OCI-LY7 (cell line): ENCODE measurements at regions not wholly inside any gene's neighbourhood (a gene's known extent, or its start where the extent isn't known, plus 50 kb on each side); places are given as distances from the start of the nearest gene placed in this dataset.

Experiments
- BruUV-seq: library from RNA; stranded (reverse); fragments of 400-500 nt; replicated peaks from 2 replicates; lab custom pipeline; 2021; lab: Mats Ljungman, UMichigan
- CTCF ChIA-PET: fragments of 300-600 bp; sonication (Branson Sonifier 250); formaldehyde crosslinking; loops from one replicate; lab custom pipeline; 2022; ENCODE audit warnings: antibody characterized with exemption; ENCODE audit not compliant: unreplicated experiment; lab: Charles Lee
- POLR2A ChIA-PET: fragments of 300-600 bp; sonication (Branson Sonifier 250); formaldehyde crosslinking; loops from one replicate; lab custom pipeline; 2022; ENCODE audit warnings: antibody characterized with exemption; lab: Charles Lee
- DNase-seq: peaks from one replicate; pipeline ENCODE4 v3.0.0-alpha.2; 2015; ENCODE audit warnings: low spot score
- H2AFZ ChIP-seq: fragments of 200-600 bp; sonication (generic), shearing (Covaris generic); 2 replicates; pipeline ENCODE4 v1.6.1; 2014; ENCODE audit warnings: mild to moderate bottlenecking, antibody characterized with exemption, low read length, moderate library complexity
- H3K27ac ChIP-seq: fragments of 200-600 bp; sonication (generic); 2 replicates; pipeline ENCODE4 v1.5.1; 2014; ENCODE audit warnings: mixed run types, low read depth, mild to moderate bottlenecking, moderate library complexity, low read length, inconsistent platforms; ENCODE audit not compliant: poor library complexity, severe bottlenecking
- H3K36me3 ChIP-seq: fragments of 200-600 bp; sonication (generic); 2 replicates; pipeline ENCODE4 v1.6.1; 2014; ENCODE audit warnings: mild to moderate bottlenecking, antibody characterized with exemption, low read length, moderate library complexity, mixed read lengths; ENCODE audit not compliant: insufficient read depth
- H3K4me1 ChIP-seq: fragments of 200-600 bp; sonication (generic); 2 replicates; pipeline ENCODE4 v1.5.1; 2014; ENCODE audit warnings: mild to moderate bottlenecking, low read length; ENCODE audit not compliant: insufficient read depth, poor library complexity, severe bottlenecking
- H3K4me2 ChIP-seq: fragments of 200-600 bp; sonication (generic); 2 replicates; pipeline ENCODE4 v1.6.1; 2014; ENCODE audit warnings: mild to moderate bottlenecking, low read length
- H3K4me3 ChIP-seq: fragments of 200-600 bp; sonication (generic); 2 replicates; pipeline ENCODE4 v1.5.1; 2014; ENCODE audit warnings: mild to moderate bottlenecking, low read depth, low read length; ENCODE audit not compliant: poor library complexity, severe bottlenecking
- H3K79me2 ChIP-seq: fragments of 200-600 bp; sonication (generic); 2 replicates; pipeline ENCODE4 v1.6.1; 2016; ENCODE audit warnings: low read depth, mild to moderate bottlenecking, low read length, moderate library complexity, mixed read lengths; ENCODE audit not compliant: insufficient read depth
- H3K9me2 ChIP-seq: fragments of 200-600 bp; sonication (generic); 2 replicates; pipeline ENCODE4 v1.6.1; 2016; ENCODE audit warnings: mild to moderate bottlenecking, low read length, mixed read lengths; ENCODE audit not compliant: insufficient read depth
- H3K9me3 ChIP-seq: fragments of 200-600 bp; sonication (generic); 2 replicates; pipeline ENCODE4 v1.6.1; 2014; ENCODE audit warnings: mild to moderate bottlenecking, mixed run types, low read length, mixed read lengths
- H4K20me1 ChIP-seq: fragments of 200-600 bp; sonication (generic); 2 replicates; pipeline ENCODE4 v1.6.1; 2014; ENCODE audit warnings: mild to moderate bottlenecking, antibody characterized with exemption, low read length, moderate library complexity, mixed read lengths; ENCODE audit not compliant: insufficient read depth
- EZH2phosphoT487 ChIP-seq: fragments of 200-600 bp; sonication (generic); IDR thresholded peaks from 2 replicates; pipeline ENCODE4 v1.6.1; 2018; ENCODE audit warnings: low read depth, borderline replicate concordance, mild to moderate bottlenecking, mixed run types, antibody characterized with exemption, low read length, moderate library complexity, mixed read lengths
- intact Hi-C: fragments of 100-400 bp; cut with micrococcal nuclease; formaldehyde crosslinking; loops from one replicate; pipeline ENCODE4 v1.10.0; 2022; ENCODE audit not compliant: unreplicated experiment
- TF ChIP-seq, protein P1 (sequence below): fragments of 200-600 bp; sonication (generic); conservative IDR thresholded peaks from 2 replicates; pipeline ENCODE4 v1.5.1; 2014; ENCODE audit warnings: mild to moderate bottlenecking, antibody characterized with exemption, low read length, moderate library complexity, mixed read lengths

DNA sequence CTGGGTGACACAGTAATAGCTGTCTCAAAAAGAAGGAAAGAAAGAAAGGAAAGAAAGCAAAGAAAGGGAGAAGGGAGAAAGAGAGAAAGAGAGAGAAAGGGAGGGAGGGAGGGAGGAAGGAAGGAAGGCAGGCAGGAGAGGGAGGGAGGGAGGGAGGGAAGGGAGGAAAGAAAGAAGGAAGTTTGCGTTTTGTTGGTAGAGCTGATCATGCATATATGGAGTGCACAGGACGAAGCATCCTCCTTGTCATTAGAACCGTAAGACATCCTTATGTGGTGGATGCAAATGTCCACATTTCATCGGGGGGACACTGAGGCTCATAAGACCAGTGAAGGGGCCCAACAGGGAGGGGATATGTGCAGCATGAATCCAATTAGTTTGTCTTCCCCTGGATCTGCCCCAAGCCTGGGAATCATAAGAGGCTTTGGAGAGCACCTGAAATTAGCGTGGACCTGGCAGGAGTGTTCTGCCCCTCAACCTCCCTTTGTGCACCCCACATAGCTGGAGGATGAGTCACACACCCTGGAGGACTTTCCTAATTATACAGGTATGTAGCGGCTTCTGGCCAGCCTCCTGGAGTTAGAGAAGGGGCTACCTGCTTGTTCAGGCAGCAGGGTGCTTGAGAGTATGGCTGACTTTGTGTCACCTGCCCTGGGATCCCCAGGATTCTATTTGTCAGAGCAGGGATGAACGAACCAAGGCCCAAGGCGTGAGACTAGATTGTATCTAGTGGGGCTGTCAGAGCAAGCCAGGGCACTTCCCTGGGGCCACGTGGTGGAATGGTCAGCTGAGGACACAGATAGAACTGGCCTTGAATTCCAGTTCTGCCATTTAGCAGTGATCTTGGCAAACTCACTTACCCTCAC, 119.7 kb upstream of the CD82 start:
- Histone ChIP-seq H4K20me1 (no peaks in the 10 kb centered on the region), H3K36me3 (no peaks in the 10 kb centered on the region), H2AFZ (no peak overlapping the region), H3K9me3 (no peaks in the 10 kb centered on the region), H3K9me2 (no peaks in the 10 kb centered on the region), H3K4me3 (no peak overlapping the region), H3K4me2 (no peak overlapping the region), H3K27ac (no peak overlapping the region), H3K79me2 (no peaks in the 10 kb centered on the region), H3K4me1 (no peaks in the 10 kb centered on the region)
- intact Hi-C loops = no loop called here
- ChIA-PET POLR2A (no interaction called here), CTCF (no interaction called here)
- DNase-seq = no peak
- BruUV-seq = no TSS peak
- TF ChIP-seq EZH2phosphoT487 = no peak
- TF ChIP-seq, protein P1, sequence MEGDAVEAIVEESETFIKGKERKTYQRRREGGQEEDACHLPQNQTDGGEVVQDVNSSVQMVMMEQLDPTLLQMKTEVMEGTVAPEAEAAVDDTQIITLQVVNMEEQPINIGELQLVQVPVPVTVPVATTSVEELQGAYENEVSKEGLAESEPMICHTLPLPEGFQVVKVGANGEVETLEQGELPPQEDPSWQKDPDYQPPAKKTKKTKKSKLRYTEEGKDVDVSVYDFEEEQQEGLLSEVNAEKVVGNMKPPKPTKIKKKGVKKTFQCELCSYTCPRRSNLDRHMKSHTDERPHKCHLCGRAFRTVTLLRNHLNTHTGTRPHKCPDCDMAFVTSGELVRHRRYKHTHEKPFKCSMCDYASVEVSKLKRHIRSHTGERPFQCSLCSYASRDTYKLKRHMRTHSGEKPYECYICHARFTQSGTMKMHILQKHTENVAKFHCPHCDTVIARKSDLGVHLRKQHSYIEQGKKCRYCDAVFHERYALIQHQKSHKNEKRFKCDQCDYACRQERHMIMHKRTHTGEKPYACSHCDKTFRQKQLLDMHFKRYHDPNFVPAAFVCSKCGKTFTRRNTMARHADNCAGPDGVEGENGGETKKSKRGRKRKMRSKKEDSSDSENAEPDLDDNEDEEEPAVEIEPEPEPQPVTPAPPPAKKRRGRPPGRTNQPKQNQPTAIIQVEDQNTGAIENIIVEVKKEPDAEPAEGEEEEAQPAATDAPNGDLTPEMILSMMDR = no peak

DNA sequence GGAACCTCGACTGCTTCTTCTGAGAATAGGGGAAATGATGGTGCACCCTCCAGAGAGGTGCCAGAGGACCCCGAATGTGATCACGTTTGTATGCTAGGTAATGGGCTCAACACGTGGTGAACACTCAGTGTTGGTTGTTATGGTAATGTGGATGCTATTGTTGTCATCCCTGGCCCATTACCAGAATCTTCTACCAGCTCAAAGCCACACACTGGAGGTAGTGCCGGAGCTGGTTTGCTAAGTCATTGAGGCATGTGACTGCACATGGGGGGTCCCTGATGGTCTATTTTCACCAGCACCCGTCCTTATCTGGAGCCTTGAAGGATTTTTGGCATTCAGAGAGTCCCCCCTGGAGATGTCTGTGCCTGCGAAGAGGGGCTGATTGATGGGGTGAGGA, 119.1 kb upstream of the CD82 start:
- H3K27ac ChIP-seq = no peak overlapping the region
- BruUV-seq = no TSS peak
- H3K36me3 ChIP-seq = no peaks in the 10 kb centered on the region
- H3K4me2 ChIP-seq = no peak overlapping the region
- no peaks in the 10 kb centered on the region for H3K9me3 ChIP-seq
- no peak overlapping the region for H3K4me3 ChIP-seq
- H4K20me1 ChIP-seq = no peaks in the 10 kb centered on the region
- CTCF ChIA-PET = no interaction called here
- no peaks in the 10 kb centered on the region for H3K9me2 ChIP-seq
- H3K79me2 ChIP-seq = no peaks in the 10 kb centered on the region
- POLR2A ChIA-PET = no interaction called here
- no peaks in the 10 kb centered on the region for H3K4me1 ChIP-seq
- intact Hi-C loops = no loop called here
- TF ChIP-seq, protein P1 = no peak
- no peak for TF ChIP-seq EZH2phosphoT487
- no peak overlapping the region for H2AFZ ChIP-seq
- DNase-seq = no peak
